Neural cell (in vitro differentiated cells): ENCODE measurements at regions not wholly inside any gene's neighbourhood (a gene's known extent, or its start where the extent isn't known, plus 50 kb on each side); places are given as distances from the start of the nearest gene placed in this dataset.

Experiments used
- H2AFZ ChIP-seq: fragments of 200-600, 300-800 bp; sonication (generic), shearing (Covaris generic); 2 replicates; pipeline ENCODE4 v1.6.0; 2014; ENCODE audit warnings: low read depth, mild to moderate bottlenecking, antibody characterized with exemption, low read length, moderate library complexity
- H3F3A ChIP-seq: fragments of 200-600 bp; shearing (Covaris generic); 2 replicates; pipeline ENCODE4 v1.6.1; 2016; ENCODE audit warnings: mild to moderate bottlenecking, moderate library complexity, mixed read lengths, antibody characterized with exemption, low read length; ENCODE audit not compliant: insufficient read depth, poor library complexity, severe bottlenecking
- H3K27ac ChIP-seq: fragments of 200-600, 300-800 bp; sonication (generic), shearing (Covaris generic); 2 replicates; pipeline ENCODE4 v1.5.1; 2014; ENCODE audit warnings: mild to moderate bottlenecking, low read length, moderate library complexity
- H3K27me3 ChIP-seq: fragments of 300-800, 200-600 bp; sonication (generic), shearing (Covaris generic); 2 replicates; pipeline ENCODE4 v1.6.0; 2014; ENCODE audit warnings: mild to moderate bottlenecking, low read depth, low read length, moderate library complexity; ENCODE audit not compliant: insufficient read depth
- H3K36me3 ChIP-seq: fragments of 300-800, 200-600 bp; sonication (generic), shearing (Covaris generic); 2 replicates; pipeline ENCODE4 v1.5.1; 2014; ENCODE audit warnings: mild to moderate bottlenecking, antibody characterized with exemption, low read length, moderate library complexity; ENCODE audit not compliant: insufficient read depth
- H3K4me2 ChIP-seq: fragments of 300-800, 200-600 bp; sonication (generic), shearing (Covaris generic); 2 replicates; pipeline ENCODE4 v1.6.0; 2014; ENCODE audit warnings: mild to moderate bottlenecking, low read length
- H3K4me3 ChIP-seq: fragments of 300-800, 200-600 bp; sonication (generic), shearing (Covaris generic); 2 replicates; pipeline ENCODE4 v1.5.1; 2014; ENCODE audit warnings: mild to moderate bottlenecking, low read length, moderate library complexity
- H3K79me2 ChIP-seq: fragments of 200-600 bp; shearing (Covaris generic); replicated peaks from 2 replicates; pipeline ENCODE4 v1.6.0; 2014; ENCODE audit warnings: mild to moderate bottlenecking, low read length, moderate library complexity; ENCODE audit not compliant: insufficient read depth
- H3K9ac ChIP-seq: fragments of 300-800, 200-600 bp; sonication (generic), shearing (Covaris generic); 2 replicates; pipeline ENCODE4 v1.6.1; 2016; ENCODE audit warnings: mild to moderate bottlenecking, low read length, mixed read lengths
- H3K9me2 ChIP-seq: fragments of 200-600 bp; shearing (Covaris generic); 2 replicates; pipeline ENCODE4 v1.6.1; 2016; ENCODE audit warnings: mild to moderate bottlenecking, low read length, mixed read lengths; ENCODE audit not compliant: insufficient read depth
- H3K9me3 ChIP-seq: fragments of 200-600, 300-800 bp; sonication (generic), shearing (Covaris generic); 2 replicates; pipeline ENCODE4 v1.6.1; 2016; ENCODE audit warnings: mild to moderate bottlenecking, mixed run types, low read length, moderate library complexity, mixed read lengths
- H4K20me1 ChIP-seq: fragments of 200-600 bp; shearing (Covaris generic); 2 replicates; pipeline ENCODE4 v1.6.1; 2016; ENCODE audit warnings: mild to moderate bottlenecking, mixed run types; ENCODE audit not compliant: insufficient read depth
- EP300 ChIP-seq: fragments of 450-650 bp; conservative IDR thresholded peaks from 2 replicates; pipeline ENCODE4 v1.6.1; 2014; ENCODE audit warnings: antibody characterized with exemption, mild to moderate bottlenecking, moderate library complexity; ENCODE audit not compliant: poor library complexity, severe bottlenecking
- EZH2 ChIP-seq: fragments of 200-600, 300-800 bp; shearing (Covaris generic), sonication (generic); IDR thresholded peaks from 2 replicates; pipeline ENCODE4 v1.6.1; 2014; ENCODE audit warnings: antibody characterized with exemption, low read length, borderline replicate concordance, mild to moderate bottlenecking; ENCODE audit not compliant: insufficient read depth, poor library complexity, severe bottlenecking
- MXI1 ChIP-seq: fragments of 450-650 bp; conservative IDR thresholded peaks from 2 replicates; pipeline ENCODE4 v1.6.1; 2014; ENCODE audit warnings: antibody characterized with exemption, mild to moderate bottlenecking; ENCODE audit not compliant: poor library complexity, severe bottlenecking
- POLR2AphosphoS5 ChIP-seq: IDR thresholded peaks from 2 replicates; pipeline ENCODE4 v1.6.1; 2012
- RAD21 ChIP-seq: fragments of 450-650 bp; conservative IDR thresholded peaks from 2 replicates; pipeline ENCODE4 v1.6.1; 2014; ENCODE audit warnings: antibody characterized with exemption, mild to moderate bottlenecking, moderate library complexity
- SMC3 ChIP-seq: fragments of 450-650 bp; conservative IDR thresholded peaks from 2 replicates; pipeline ENCODE4 v1.6.1; 2014; ENCODE audit warnings: antibody characterized with exemption, mild to moderate bottlenecking, moderate library complexity; ENCODE audit not compliant: poor library complexity
- TAF1 ChIP-seq: IDR thresholded peaks from 2 replicates; pipeline ENCODE4 v1.6.1; 2012; ENCODE audit warnings: low read depth
- TF ChIP-seq, protein P1 (sequence below): fragments of 450-650 bp; IDR thresholded peaks from 2 replicates; pipeline ENCODE4 v1.5.1; 2014; ENCODE audit warnings: antibody characterized with exemption, mild to moderate bottlenecking, moderate library complexity; ENCODE audit not compliant: poor library complexity, severe bottlenecking
- TF ChIP-seq, protein P2 (sequence below): IDR thresholded peaks from 2 replicates; pipeline ENCODE4 v1.6.1; 2012; ENCODE audit warnings: borderline replicate concordance

DNA sequence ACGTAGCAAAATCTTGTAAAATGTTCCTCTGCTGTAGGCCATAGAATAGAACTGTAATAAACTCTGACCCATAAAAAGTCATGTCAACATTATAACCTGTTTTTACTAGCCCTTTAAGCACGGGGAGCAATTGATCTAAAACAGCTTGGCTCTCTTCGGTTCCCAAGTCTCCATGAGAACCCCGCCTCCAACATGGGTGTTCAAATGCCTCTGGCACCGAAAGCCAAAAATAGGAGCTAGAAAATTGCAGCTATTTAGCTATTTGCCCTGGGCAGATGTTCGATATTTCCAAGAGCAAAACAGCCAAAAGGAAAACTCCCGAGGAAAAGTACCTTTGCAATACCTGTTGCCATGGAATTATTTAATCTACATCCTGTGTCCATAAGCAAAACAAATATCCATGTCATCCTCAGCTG, 563.1 kb downstream of the EFNB2 start:
- H3K9ac ChIP-seq: no peak overlapping the region
- TF ChIP-seq, protein P1, sequence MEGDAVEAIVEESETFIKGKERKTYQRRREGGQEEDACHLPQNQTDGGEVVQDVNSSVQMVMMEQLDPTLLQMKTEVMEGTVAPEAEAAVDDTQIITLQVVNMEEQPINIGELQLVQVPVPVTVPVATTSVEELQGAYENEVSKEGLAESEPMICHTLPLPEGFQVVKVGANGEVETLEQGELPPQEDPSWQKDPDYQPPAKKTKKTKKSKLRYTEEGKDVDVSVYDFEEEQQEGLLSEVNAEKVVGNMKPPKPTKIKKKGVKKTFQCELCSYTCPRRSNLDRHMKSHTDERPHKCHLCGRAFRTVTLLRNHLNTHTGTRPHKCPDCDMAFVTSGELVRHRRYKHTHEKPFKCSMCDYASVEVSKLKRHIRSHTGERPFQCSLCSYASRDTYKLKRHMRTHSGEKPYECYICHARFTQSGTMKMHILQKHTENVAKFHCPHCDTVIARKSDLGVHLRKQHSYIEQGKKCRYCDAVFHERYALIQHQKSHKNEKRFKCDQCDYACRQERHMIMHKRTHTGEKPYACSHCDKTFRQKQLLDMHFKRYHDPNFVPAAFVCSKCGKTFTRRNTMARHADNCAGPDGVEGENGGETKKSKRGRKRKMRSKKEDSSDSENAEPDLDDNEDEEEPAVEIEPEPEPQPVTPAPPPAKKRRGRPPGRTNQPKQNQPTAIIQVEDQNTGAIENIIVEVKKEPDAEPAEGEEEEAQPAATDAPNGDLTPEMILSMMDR: no peak
- TF ChIP-seq MXI1: no peak
- TF ChIP-seq SMC3: no peak
- TF ChIP-seq POLR2AphosphoS5: no peak
- TF ChIP-seq EZH2: no peak
- TF ChIP-seq, protein P2, sequence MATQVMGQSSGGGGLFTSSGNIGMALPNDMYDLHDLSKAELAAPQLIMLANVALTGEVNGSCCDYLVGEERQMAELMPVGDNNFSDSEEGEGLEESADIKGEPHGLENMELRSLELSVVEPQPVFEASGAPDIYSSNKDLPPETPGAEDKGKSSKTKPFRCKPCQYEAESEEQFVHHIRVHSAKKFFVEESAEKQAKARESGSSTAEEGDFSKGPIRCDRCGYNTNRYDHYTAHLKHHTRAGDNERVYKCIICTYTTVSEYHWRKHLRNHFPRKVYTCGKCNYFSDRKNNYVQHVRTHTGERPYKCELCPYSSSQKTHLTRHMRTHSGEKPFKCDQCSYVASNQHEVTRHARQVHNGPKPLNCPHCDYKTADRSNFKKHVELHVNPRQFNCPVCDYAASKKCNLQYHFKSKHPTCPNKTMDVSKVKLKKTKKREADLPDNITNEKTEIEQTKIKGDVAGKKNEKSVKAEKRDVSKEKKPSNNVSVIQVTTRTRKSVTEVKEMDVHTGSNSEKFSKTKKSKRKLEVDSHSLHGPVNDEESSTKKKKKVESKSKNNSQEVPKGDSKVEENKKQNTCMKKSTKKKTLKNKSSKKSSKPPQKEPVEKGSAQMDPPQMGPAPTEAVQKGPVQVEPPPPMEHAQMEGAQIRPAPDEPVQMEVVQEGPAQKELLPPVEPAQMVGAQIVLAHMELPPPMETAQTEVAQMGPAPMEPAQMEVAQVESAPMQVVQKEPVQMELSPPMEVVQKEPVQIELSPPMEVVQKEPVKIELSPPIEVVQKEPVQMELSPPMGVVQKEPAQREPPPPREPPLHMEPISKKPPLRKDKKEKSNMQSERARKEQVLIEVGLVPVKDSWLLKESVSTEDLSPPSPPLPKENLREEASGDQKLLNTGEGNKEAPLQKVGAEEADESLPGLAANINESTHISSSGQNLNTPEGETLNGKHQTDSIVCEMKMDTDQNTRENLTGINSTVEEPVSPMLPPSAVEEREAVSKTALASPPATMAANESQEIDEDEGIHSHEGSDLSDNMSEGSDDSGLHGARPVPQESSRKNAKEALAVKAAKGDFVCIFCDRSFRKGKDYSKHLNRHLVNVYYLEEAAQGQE: no peak
- no peak for TF ChIP-seq EP300
- no peak for TF ChIP-seq TAF1
- no peak for TF ChIP-seq RAD21
- H3K9me2 ChIP-seq: no peaks in the 10 kb centered on the region
- no peaks in the 10 kb centered on the region for H3K27me3 ChIP-seq
- no peak overlapping the region for H3K4me3 ChIP-seq
- no peaks in the 10 kb centered on the region for H3K36me3 ChIP-seq
- H3K9me3 ChIP-seq: no peaks in the 10 kb centered on the region
- H3F3A ChIP-seq: no peaks in the 10 kb centered on the region
- H3K79me2 ChIP-seq: no peaks in the 10 kb centered on the region
- no peak overlapping the region for H3K4me2 ChIP-seq
- H4K20me1 ChIP-seq: no peaks in the 10 kb centered on the region
- H3K27ac ChIP-seq: no peak overlapping the region
- no peak overlapping the region for H2AFZ ChIP-seq

DNA sequence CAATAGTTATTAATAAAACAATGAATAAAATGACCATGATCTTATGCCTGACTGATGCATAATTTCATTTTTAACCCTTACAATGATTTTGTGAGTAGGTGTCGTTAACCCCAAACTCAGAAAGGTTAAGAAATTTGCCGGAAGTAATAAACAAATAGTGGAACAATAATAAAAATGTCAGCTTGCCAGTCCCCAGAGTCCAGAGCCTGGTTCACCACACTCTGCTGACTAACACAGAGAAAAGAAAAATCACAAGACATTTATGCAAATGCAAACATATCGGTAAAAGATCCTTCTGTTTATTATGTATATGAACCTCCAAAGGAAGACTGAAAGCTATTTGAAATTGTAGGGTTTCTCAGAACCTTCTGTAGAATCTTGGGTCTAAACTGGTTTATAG, 563.7 kb downstream of the EFNB2 start:
- H3K27ac ChIP-seq: no peak overlapping the region
- no peak overlapping the region for H3K4me2 ChIP-seq
- no peaks in the 10 kb centered on the region for H3K9me3 ChIP-seq

More for the DNA sequence above, 563.7 kb downstream of the EFNB2 start:
- Histone ChIP-seq H3K9ac (no peak overlapping the region), H3K36me3 (no peaks in the 10 kb centered on the region), H3K9me2 (no peaks in the 10 kb centered on the region), H3K27me3 (no peaks in the 10 kb centered on the region), H3K79me2 (no peaks in the 10 kb centered on the region), H3F3A (no peaks in the 10 kb centered on the region), H2AFZ (no peak overlapping the region), H3K4me3 (no peak overlapping the region), H4K20me1 (no peaks in the 10 kb centered on the region)
- no peak for TF ChIP-seq POLR2AphosphoS5
- TF ChIP-seq RAD21: no peak
- TF ChIP-seq, protein P2: no peak
- TF ChIP-seq EZH2: no peak
- TF ChIP-seq, protein P1: no peak
